ENCODE measurements at regions not wholly inside any gene's neighbourhood (a gene's known extent, or its start where the extent isn't known, plus 50 kb on each side); places are given as distances from the start of the nearest gene placed in this dataset.

- TF ChIP-seq CTCF (IDR thresholded peaks at IDR 0.05; ENCODE audit: low read depth, low read length): no peak
- no peak for TF ChIP-seq EZH2phosphoT487 (IDR thresholded peaks at IDR 0.05; ENCODE audit: low read depth)
Measured at GRCh38 chr2:59745085-59745484, 808.4 kb downstream of the BCL11A start.

All from OCI-LY3 (cell line).